Brain microvascular endothelial cell (primary cell): ENCODE measurements at regions not wholly inside any gene's neighbourhood (a gene's known extent, or its start where the extent isn't known, plus 50 kb on each side); places are given as distances from the start of the nearest gene placed in this dataset.

Source experiments
- DNase-seq: peaks from one replicate; pipeline ENCODE4 v3.0.0-alpha.2; 2020
- H3K27ac ChIP-seq: fragments of 250-450 bp; sonication (Bioruptor Pico); 2 replicates; pipeline ENCODE4 v1.5.1; 2020; ENCODE audit warnings: mild to moderate bottlenecking, moderate library complexity
- H3K27me3 ChIP-seq: fragments of 250-450 bp; sonication (Bioruptor Pico); replicated peaks from 2 replicates; pipeline ENCODE4 v1.5.1; 2020; ENCODE audit warnings: mild to moderate bottlenecking
- H3K36me3 ChIP-seq: fragments of 250-450 bp; sonication (Bioruptor Pico); replicated peaks from 2 replicates; pipeline ENCODE4 v1.5.1; 2020; ENCODE audit warnings: mild to moderate bottlenecking
- H3K4me3 ChIP-seq: 2 replicates; pipeline ENCODE4 v1.5.1; 2011; ENCODE audit warnings: low read depth, mild to moderate bottlenecking, control low read depth, low read length, moderate library complexity
- CTCF ChIP-seq: IDR thresholded peaks from 2 replicates; pipeline ENCODE4 v1.5.1; 2011; ENCODE audit warnings: low read depth, mild to moderate bottlenecking, moderate library complexity, low read length, control low read depth, inconsistent platforms; ENCODE audit errors: missing control alignments
- in situ Hi-C: cut with HindIII; loops from 2 replicates; pipeline ENCODE4 v1.10.0; 2017; ENCODE audit warnings: low sequenced_read_pairs, low pct_ligation_motif_present

- no peaks in the 10 kb centered on the region for H3K36me3 ChIP-seq
- no peak for DNase-seq
- H3K27me3 ChIP-seq, result no peaks in the 10 kb centered on the region
- in situ Hi-C loops, result no loop called here
- no peak overlapping the region for H3K27ac ChIP-seq
- no peak overlapping the region for H3K4me3 ChIP-seq
- no peak for TF ChIP-seq CTCF
Observed at GRCh38 chr11:71334191-71334590, 81.8 kb upstream of the SHANK2 start.

- TF ChIP-seq CTCF, result no peak
- in situ Hi-C loops, result no loop called here
Observed at GRCh38 chr11:71333473-71333872, 81.1 kb upstream of the SHANK2 start.

GRCh38 chr11:71332447-71332846, 80.1 kb upstream of the SHANK2 start:
- H3K27ac ChIP-seq, result no peak overlapping the region
- TF ChIP-seq CTCF, result no peak
- no peak overlapping the region for H3K4me3 ChIP-seq
- H3K27me3 ChIP-seq, result no peaks in the 10 kb centered on the region
- no peak for DNase-seq
- no peaks in the 10 kb centered on the region for H3K36me3 ChIP-seq
- in situ Hi-C loops, result no loop called here

More at GRCh38 chr11:71333473-71333872, 81.1 kb upstream of the SHANK2 start:
- Histone ChIP-seq H3K27me3 (no peaks in the 10 kb centered on the region), H3K27ac (no peak overlapping the region), H3K36me3 (no peaks in the 10 kb centered on the region), H3K4me3 (no peak overlapping the region)
- no peak for DNase-seq

- Histone ChIP-seq H3K27me3 (no peaks in the 10 kb centered on the region), H3K27ac (no peak overlapping the region), H3K4me3 (no peak overlapping the region), H3K36me3 (no peaks in the 10 kb centered on the region)
- no peak for TF ChIP-seq CTCF
- in situ Hi-C loops, result no loop called here
- no peak for DNase-seq
Observed at GRCh38 chr11:71332046-71332445, 79.7 kb upstream of the SHANK2 start.

GRCh38 chr11:71331631-71332030, 79.3 kb upstream of the SHANK2 start:
- Histone ChIP-seq H3K4me3 (no peak overlapping the region), H3K36me3 (no peaks in the 10 kb centered on the region), H3K27ac (no peak overlapping the region), H3K27me3 (no peaks in the 10 kb centered on the region)
- no peak for DNase-seq
- no peak for TF ChIP-seq CTCF
- in situ Hi-C loops, result no loop called here

GRCh38 chr11:71330996-71331395, 78.6 kb upstream of the SHANK2 start:
- H3K27me3 ChIP-seq, result no peaks in the 10 kb centered on the region
- DNase-seq, result no peak
- TF ChIP-seq CTCF, result no peak
- no peak overlapping the region for H3K4me3 ChIP-seq
- in situ Hi-C loops, result no loop called here
- H3K27ac ChIP-seq, result no peak overlapping the region
- H3K36me3 ChIP-seq, result no peaks in the 10 kb centered on the region
